ENCODE measurements at regions not wholly inside any gene's neighbourhood (a gene's known extent, or its start where the extent isn't known, plus 50 kb on each side); places are given as distances from the start of the nearest gene placed in this dataset.

GRCh38 chr3:145359040-145359439 lies 801.9 kb downstream of the PLOD2 start:
- TF ChIP-seq ZNF274 (IDR thresholded peaks at IDR 0.05; ENCODE audit: low read depth, low read length) (no peak), YY1 (IDR thresholded peaks at IDR 0.05; ENCODE audit: insufficient read depth, insufficient read length) (no peak), SUZ12 (IDR thresholded peaks at IDR 0.05; ENCODE audit: extremely low read depth, insufficient read depth, insufficient read length) (no peak)

All from NT2/D1 (cell line).